Right renal pelvis (tissue), 4 donors: ENCODE measurements at regions not wholly inside any gene's neighbourhood (a gene's known extent, or its start where the extent isn't known, plus 50 kb on each side); places are given as distances from the start of the nearest gene placed in this dataset.
"Not testable (repeated sequence)": the region's sequence is repeated elsewhere in the genome, so short reads cannot be mapped to it uniquely, and the experiment has no call there.

Source experiments
- DNase-seq, 4 donors: peaks; one replicate each; pipeline ENCODE4 v3.0.0-alpha.2; 2013; ENCODE audit warnings: low read depth in 4 of 4, low spot score in 3 of 4, missing footprints in 1 of 4

DNA sequence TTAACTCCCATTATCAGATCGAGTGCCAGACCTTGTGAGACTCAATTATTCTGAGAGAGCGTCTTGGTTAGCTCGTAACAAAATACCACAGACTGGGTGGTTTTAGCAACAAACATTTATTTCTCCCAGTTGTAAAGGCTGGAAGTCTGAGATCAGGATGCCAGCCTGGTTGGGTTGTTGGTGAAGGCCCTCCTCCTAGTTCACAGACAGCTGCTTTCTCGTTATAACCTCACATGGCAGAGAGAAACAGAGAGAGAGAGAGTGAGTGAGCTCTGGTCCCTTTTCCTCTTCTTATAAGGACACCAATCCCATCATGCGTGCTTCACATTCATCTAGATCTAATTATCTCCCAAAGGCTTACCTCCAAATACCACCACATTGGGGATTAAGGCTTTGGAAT is 114.2 kb upstream of the SLC24A2 start:
- DNase-seq: no peak

- DNase-seq: no peak
Measured at GRCh38 chr9:19901586-19901985, 112.7 kb upstream of the SLC24A2 start.

GRCh38 chr9:19896161-19896560 is 107.3 kb upstream of the SLC24A2 start:
- no peak for DNase-seq

GRCh38 chr9:19895578-19895977 is 106.7 kb upstream of the SLC24A2 start:
- not testable (repeated sequence) for DNase-seq

DNA sequence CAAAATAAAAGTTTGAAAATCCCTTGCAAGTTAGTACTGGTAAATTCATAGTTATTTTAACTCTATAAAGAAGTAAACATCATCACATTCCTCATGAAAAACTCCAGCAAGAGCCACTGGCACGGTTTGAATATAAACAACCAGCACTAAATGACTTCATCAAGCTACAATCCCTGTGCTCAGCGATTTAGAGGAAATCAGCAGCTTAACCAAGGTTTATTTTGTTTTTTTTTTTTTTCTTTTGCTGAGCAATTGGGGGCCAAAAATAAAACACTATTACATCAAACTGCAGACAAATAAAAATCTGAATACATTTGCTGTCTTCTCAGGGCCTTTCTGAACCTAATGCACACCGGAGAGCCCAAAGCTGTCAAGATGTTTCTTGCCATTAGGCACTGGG is 106.2 kb upstream of the SLC24A2 start:
- DNase-seq: peak in 1 of 4 donors; percentile 12

- DNase-seq: no peak
Measured at GRCh38 chr9:19885608-19886007, 96.8 kb upstream of the SLC24A2 start.

GRCh38 chr9:19879062-19879461 is 90.2 kb upstream of the SLC24A2 start:
- DNase-seq: no peak

DNA sequence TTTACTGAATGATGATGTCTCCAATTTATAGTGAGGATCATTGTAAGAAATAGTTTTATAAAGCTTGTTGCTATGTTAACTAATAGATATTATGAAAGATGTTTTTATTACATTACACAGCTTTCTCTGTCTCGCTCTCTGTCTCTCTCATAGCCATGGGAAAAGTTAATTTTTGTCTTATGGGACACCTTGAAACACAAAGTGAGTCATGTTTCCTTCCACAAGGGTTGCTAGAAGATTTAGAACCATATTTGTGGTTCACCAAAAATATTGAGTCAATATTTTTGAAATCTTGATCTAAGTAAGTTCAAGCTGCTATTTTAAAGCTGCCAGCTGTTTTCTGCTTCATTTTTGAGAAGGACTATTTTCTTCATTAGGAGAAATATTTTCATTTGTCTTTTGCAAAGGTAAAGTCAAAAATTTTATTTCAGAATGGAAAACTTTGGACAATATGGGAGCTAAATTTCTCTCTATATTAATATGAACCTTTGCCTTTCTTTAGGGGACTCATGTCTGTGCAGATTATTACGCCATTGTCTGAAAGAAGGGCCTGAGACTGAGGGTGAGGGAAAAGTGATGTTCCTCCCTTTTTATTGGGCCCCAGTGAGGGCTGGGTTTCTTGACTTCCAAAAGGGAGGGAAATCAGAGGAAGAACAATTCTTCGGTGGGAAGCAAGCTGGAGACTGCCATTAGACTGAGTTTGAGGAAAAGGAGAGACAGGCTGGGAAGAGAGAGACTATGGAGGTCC is 87.9 kb upstream of the SLC24A2 start:
- DNase-seq: no peak

DNA sequence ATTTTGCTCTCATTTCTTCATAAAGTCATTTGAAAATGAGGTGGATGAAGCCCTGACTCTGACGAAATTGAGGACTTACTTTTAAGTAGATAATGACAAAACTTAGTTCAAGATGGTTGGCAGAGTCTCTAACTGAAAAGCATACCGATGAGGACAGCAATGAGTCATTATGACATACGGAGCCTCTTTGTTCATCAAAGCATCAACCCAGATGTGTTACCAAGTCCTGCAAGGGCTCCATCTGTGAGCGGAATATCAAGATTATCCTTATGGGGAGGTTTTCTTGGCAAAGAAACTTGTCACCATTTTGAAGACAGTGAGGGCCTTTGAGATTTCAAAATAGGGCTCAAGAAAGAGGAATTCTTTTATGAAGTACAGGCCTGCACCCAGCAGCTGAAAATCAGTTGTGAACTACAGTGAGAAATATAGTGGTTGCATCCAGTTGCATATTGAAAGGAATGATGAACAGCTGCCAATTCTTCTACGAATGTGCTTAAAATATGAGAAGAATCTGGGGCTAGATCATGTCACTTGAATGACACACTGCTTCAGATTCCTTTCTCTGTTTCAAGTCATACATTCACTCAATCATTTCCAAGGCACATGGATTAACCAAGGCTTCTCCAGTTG is 86.6 kb upstream of the SLC24A2 start:
- no peak for DNase-seq

- not testable (repeated sequence) for DNase-seq
Measured at GRCh38 chr9:19873188-19873587, 84.4 kb upstream of the SLC24A2 start.

GRCh38 chr9:19870988-19871387 is 82.2 kb upstream of the SLC24A2 start:
- no peak for DNase-seq

DNA sequence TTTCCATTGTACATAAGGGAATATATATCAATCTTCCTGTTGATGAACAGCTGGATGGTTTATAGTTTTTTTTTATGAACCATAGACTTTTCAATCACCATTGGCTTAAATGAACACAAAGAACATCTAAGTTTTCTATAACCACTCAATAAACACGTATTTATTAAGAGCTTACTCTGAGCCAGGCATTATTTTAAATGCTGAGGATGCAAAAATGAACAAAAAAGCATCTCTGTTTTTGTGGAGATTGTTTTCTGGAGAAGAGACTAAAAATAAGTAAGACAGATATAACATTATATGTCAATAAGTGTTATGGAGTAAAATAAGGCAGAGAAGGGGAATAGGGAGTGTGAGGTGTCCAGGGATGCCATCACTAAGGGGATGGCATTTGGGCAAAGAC is 52.1 kb upstream of the SLC24A2 start:
- no peak for DNase-seq
